SK-N-MC (cell line): ENCODE measurements at regions not wholly inside any gene's neighbourhood (a gene's known extent, or its start where the extent isn't known, plus 50 kb on each side); places are given as distances from the start of the nearest gene placed in this dataset.

ENCODE experiments used
- FOXP2 ChIP-seq: optimal IDR thresholded peaks from 2 replicates; pipeline ENCODE3; 2011; ENCODE audit warnings: mild to moderate bottlenecking, moderate library complexity; ENCODE audit not compliant: insufficient read depth; ENCODE audit errors: extremely low read length, control extremely low read depth
- POLR2AphosphoS5 ChIP-seq: IDR thresholded peaks from 2 replicates; pipeline ENCODE4 v1.6.1; 2012; ENCODE audit warnings: mild to moderate bottlenecking, low read depth, low read length, borderline replicate concordance

GRCh38 chr2:221189431-221190067 lies 382.6 kb downstream of the EPHA4 start:
- no peak for TF ChIP-seq FOXP2
- TF ChIP-seq POLR2AphosphoS5, result no peak
